ENCODE measurements at regions not wholly inside any gene's neighbourhood (a gene's known extent, or its start where the extent isn't known, plus 50 kb on each side); places are given as distances from the start of the nearest gene placed in this dataset.

- TF ChIP-seq CHD7 (IDR thresholded peaks at IDR 0.05; ENCODE audit: insufficient replicate concordance, low read length) = no peak
Observed at GRCh38 chr13:30113983-30114570, 193.3 kb downstream of the KATNAL1 start (continued).
